GM12878 (cell line): ENCODE measurements at regions not wholly inside any gene's neighbourhood (a gene's known extent, or its start where the extent isn't known, plus 50 kb on each side); places are given as distances from the start of the nearest gene placed in this dataset.

Experiments used
- ATAC-seq: fragments of 200-7000 bp; cut with Tn5 transposase; 3 replicates; pipeline ENCODE4 v1.9.1; 2020; ENCODE audit warnings: mild to moderate bottlenecking, moderate library complexity
- BruUV-seq: library from RNA; stranded (reverse); fragments of 400-500 nt; replicated peaks from 2 replicates; lab custom pipeline; 2021; lab: Mats Ljungman, UMichigan
- CTCF ChIA-PET: fragments of 300-600 bp; sonication (Branson Sonifier 250); formaldehyde crosslinking; extraction: SDS; loops from one replicate; lab custom pipeline; 2021; ENCODE audit warnings: inconsistent platforms; lab: Yijun Ruan, JAX
- POLR2A ChIA-PET: fragments of 350-600 bp; formaldehyde crosslinking; extraction: SDS; loops from one replicate; lab custom pipeline; 2021; ENCODE audit warnings: inconsistent platforms; lab: Charles Lee
- RAD21 ChIA-PET: fragments of 300-600 bp; sonication (Branson Sonifier 250); formaldehyde crosslinking; loops from one replicate; lab custom pipeline; 2023; ENCODE audit warnings: antibody characterized with exemption; ENCODE audit not compliant: unreplicated experiment; lab: Charles Lee
- SMC1A ChIA-PET: fragments of 300-600 bp; sonication (Branson Sonifier 250); formaldehyde crosslinking; loops from one replicate; lab custom pipeline; 2023; ENCODE audit not compliant: unreplicated experiment, uncharacterized antibody; lab: Charles Lee
- DNase-seq: peaks from one replicate; pipeline ENCODE4 v3.0.0-alpha.2; 2011; ENCODE audit warnings: low read depth, low spot score
- FAIRE-seq: peaks from 3 replicates; lab custom pipeline; 2011; peaks lifted over from hg19 to GRCh38; lab: Jason Lieb, UNC
- H2AFZ ChIP-seq: 2 replicates; pipeline ENCODE4 v1.6.0; 2011; ENCODE audit warnings: low read depth, low read length, control low read depth; ENCODE audit not compliant: control insufficient read depth
- H3K27ac ChIP-seq: 2 replicates; pipeline ENCODE4 v1.5.1; 2011; ENCODE audit warnings: control low read depth; ENCODE audit not compliant: control insufficient read depth, insufficient read depth
- H3K27me3 ChIP-seq, 2 experiments: replicated peaks in 1 of 2; 2 replicates each; pipeline versions ENCODE4 v1.6.0 to v1.6.1; 2011; ENCODE audit warnings: low read length in 1 of 2; ENCODE audit not compliant: control insufficient read depth in 2 of 2, insufficient read depth in 2 of 2
- H3K36me3 ChIP-seq, 2 experiments: 2 replicates each; pipeline ENCODE4 v1.5.1; 2011; ENCODE audit warnings: low read length in 1 of 2; ENCODE audit not compliant: control insufficient read depth in 2 of 2, insufficient read depth in 2 of 2
- H3K4me1 ChIP-seq: 2 replicates; pipeline ENCODE4 v1.6.1; 2011; ENCODE audit warnings: mild to moderate bottlenecking, low read length, moderate library complexity, mixed read lengths; ENCODE audit not compliant: control insufficient read depth, insufficient read depth
- H3K4me2 ChIP-seq: 2 replicates; pipeline ENCODE4 v1.6.0; 2011; ENCODE audit warnings: control low read depth; ENCODE audit not compliant: control insufficient read depth, insufficient read depth
- H3K4me3 ChIP-seq: fragments of 200-600 bp; sonication (generic); 2 replicates; pipeline ENCODE4 v1.5.1; 2016
- H3K79me2 ChIP-seq: 2 replicates; pipeline ENCODE4 v1.6.0; 2011; ENCODE audit warnings: low read length; ENCODE audit not compliant: control insufficient read depth, insufficient read depth
- H3K9ac ChIP-seq: 2 replicates; pipeline ENCODE4 v1.8.0; 2011; ENCODE audit warnings: low read length, control low read depth, mixed read lengths; ENCODE audit not compliant: control insufficient read depth, insufficient read depth
- H3K9me3 ChIP-seq: replicated peaks from 3 replicates; pipeline ENCODE4 v1.5.1; 2011; ENCODE audit warnings: mild to moderate bottlenecking, low read length; ENCODE audit not compliant: control insufficient read depth, insufficient read depth
- H4K20me1 ChIP-seq: 2 replicates; pipeline ENCODE4 v1.6.0; 2011; ENCODE audit not compliant: control insufficient read depth, insufficient read depth
- ATF7 ChIP-seq: fragments of 450-650 bp; IDR thresholded peaks from 2 replicates; pipeline ENCODE4 v1.6.1; 2016; ENCODE audit warnings: low read depth, mild to moderate bottlenecking
- EZH2 ChIP-seq: IDR thresholded peaks from 2 replicates; pipeline ENCODE4 v1.6.1; 2012; ENCODE audit warnings: low read depth, mild to moderate bottlenecking, control low read depth, inconsistent platforms, low read length, borderline replicate concordance; ENCODE audit not compliant: control insufficient read depth
- MEF2A ChIP-seq: IDR thresholded peaks from 2 replicates; pipeline ENCODE4 v1.6.1; 2011; ENCODE audit warnings: low read depth, mild to moderate bottlenecking, low read length, moderate library complexity; ENCODE audit not compliant: insufficient read depth
- SKIL ChIP-seq: fragments of 450-650 bp; IDR thresholded peaks from 2 replicates; pipeline ENCODE4 v1.6.1; 2017; ENCODE audit warnings: mild to moderate bottlenecking, low read depth, inconsistent platforms; ENCODE audit not compliant: poor library complexity, severe bottlenecking
- WGBS: methylation state at CpG from one replicate; pipeline ENCODE4 v1.1.6; 2016; ENCODE audit warnings: low lambda C conversion rate; ENCODE audit not compliant: insufficient replicate concordance, insufficient coverage; ENCODE audit errors: missing lambda C conversion rate; 5-methylcytosine and 5-hydroxymethylcytosine counted together
- in situ Hi-C: fragments of 300-500 bp; cut with MboI; formaldehyde crosslinking; loops from 9 replicates; pipeline ENCODE4 v1.14.3; 2018; ENCODE audit warnings: mixed read lengths
- intact Hi-C: fragments of 100-400 bp; cut with micrococcal nuclease; formaldehyde crosslinking; loops from one replicate; pipeline ENCODE4 v1.14.2; 2022; ENCODE audit not compliant: unreplicated experiment

- H3K4me3 ChIP-seq = no peak overlapping the region
- H3K4me2 ChIP-seq = peak overlapping the region; percentile 21; the same call in 1 of the 2 replicates
- H3K36me3 ChIP-seq = no peaks in the 10 kb centered on the region
- TF ChIP-seq SKIL = no peak
- TF ChIP-seq ATF7 = 0 out of 2 replicates have a peak, but pooled peaks have one; percentile 32
- TF ChIP-seq, all 136 proteins: peak for 1
- Histone ChIP-seq H3K27ac (peak overlapping the region; percentile 28; the same call in 1 of the 2 replicates), H4K20me1 (no peaks in the 10 kb centered on the region), H3K79me2 (no peaks in the 10 kb centered on the region), H3K9ac (no peak overlapping the region), H3K9me3 (no peaks in the 10 kb centered on the region; the same call in 2 of the 3 replicates), H2AFZ (no peak overlapping the region; the same call in none of the 2 replicates), H3K27me3 (no peaks in the 10 kb centered on the region), H3K4me1 (peaks cover 46% of the 10 kb centered on the region)
- in situ Hi-C loops = no loop called here
- CTCF ChIA-PET = interaction anchor here (1.4 to 1.7 kb wide), 2 partner anchors 14 to 23 kb away, joined by 4 to 11 read pairs; no protein-coding TSS in a partner anchor
- no TSS peak for BruUV-seq
- FAIRE-seq (no peak), DNase-seq (no peak), ATAC-seq (no peak)
- intact Hi-C loops = no loop called here
- RAD21 ChIA-PET = interaction anchor here (0.9 to 1.7 kb wide), 3 partner anchors 13 to 415 kb away, joined by 3 to 4 read pairs (median 4); partner anchors contain the start of genes BRIX1 and RAD1
- SMC1A ChIA-PET = no interaction called here
- POLR2A ChIA-PET = interaction anchor here (0.6 kb wide), 1 partner anchor 430 kb away, joined by 5 read pairs; no protein-coding TSS in a partner anchor
- WGBS = 8% methylated on average over 9 of the region's 9 CpGs
Observed at GRCh38 chr5:34500236-34500847, 155.8 kb upstream of the RAI14 start.

- no peak for DNase-seq
- no TSS peak for BruUV-seq
- Histone ChIP-seq H3K4me1 (peaks cover 40% of the 10 kb centered on the region), H3K4me3 (no peak overlapping the region), H3K36me3 (no peaks in the 10 kb centered on the region), H4K20me1 (no peaks in the 10 kb centered on the region), H3K27me3 (no peaks in the 10 kb centered on the region), H3K9me3 (no peaks in the 10 kb centered on the region; the same call in 2 of the 3 replicates), H3K9ac (no peak overlapping the region), H3K27ac (peak overlapping the region; percentile 37), H2AFZ (peak overlapping the region; percentile 46), H3K79me2 (no peaks in the 10 kb centered on the region), H3K4me2 (peak overlapping the region; percentile 18; the same call in 1 of the 2 replicates)
- ATAC-seq = peak; percentile 7; the same call in 1 of the 3 replicates
- ChIA-PET RAD21 (interaction anchor here (0.9 to 1.3 kb wide), 2 partner anchors 14 to 15 kb away, joined by 3 to 4 read pairs; no protein-coding TSS in a partner anchor), CTCF (interaction anchor here (1.4 to 1.7 kb wide), 2 partner anchors 15 to 23 kb away, joined by 4 to 11 read pairs; no protein-coding TSS in a partner anchor), SMC1A (no interaction called here), POLR2A (no interaction called here)
- in situ Hi-C loops (no loop called here), intact Hi-C loops (no loop called here)
- FAIRE-seq = no peak
- TF ChIP-seq MEF2A (0 out of 2 replicates have a peak, but pooled peaks have one; percentile 23), EZH2 (no peak)
- 0% methylated on average over 2 of the region's 2 CpGs for WGBS
Observed at GRCh38 chr5:34501016-34501415, 155.1 kb upstream of the RAI14 start.
